ENCODE measurements at regions not wholly inside any gene's neighbourhood (a gene's known extent, or its start where the extent isn't known, plus 50 kb on each side); places are given as distances from the start of the nearest gene placed in this dataset.

DNA sequence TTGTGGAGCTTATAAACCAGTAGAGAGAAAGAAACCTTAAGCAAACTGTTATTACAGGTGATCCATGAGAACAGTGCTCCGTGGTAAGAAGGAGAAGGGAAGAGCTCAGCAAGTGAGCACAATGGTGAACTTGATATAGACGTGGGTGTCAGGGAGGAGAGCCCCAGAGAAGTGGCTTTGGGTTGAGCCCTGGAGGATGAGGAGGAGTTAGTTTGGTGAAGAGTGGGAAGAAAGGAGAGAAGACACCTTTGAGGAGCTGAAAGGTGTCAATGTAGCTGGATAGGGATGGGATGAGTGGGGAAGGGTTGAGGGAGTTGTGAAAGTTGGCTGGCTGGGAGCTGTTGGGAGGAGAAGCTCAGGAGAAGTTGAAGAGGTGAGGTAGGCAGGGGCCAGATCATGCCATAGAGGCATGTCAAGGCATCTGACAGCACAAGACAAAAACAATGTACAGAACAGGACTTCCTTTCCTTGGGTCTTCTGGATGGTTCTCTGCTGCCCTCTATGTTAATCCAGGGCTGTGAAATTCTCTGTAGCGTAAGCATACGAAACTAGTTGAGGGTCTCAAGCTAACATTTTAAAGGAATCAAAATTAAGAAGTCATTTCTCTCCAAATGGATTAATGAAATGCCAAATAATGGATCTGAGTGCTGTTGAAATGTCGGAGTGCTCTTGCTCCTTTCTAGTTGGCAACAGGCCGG lies 501.9 kb downstream of the KDM4C start:
- H3K9ac ChIP-seq (ENCODE audit: low read length), result no peak overlapping the region
- no peak overlapping the region for H3K4me2 ChIP-seq (ENCODE audit: low read length)
- no CpG with 5 or more reads among the region's 6 CpGs for WGBS (ENCODE audit: extremely low coverage, insufficient coverage, insufficient read length)
- peak overlapping the region; percentile 62 for H4K8ac ChIP-seq (ENCODE audit: low read depth, low read length)
- H4K91ac ChIP-seq (ENCODE audit: low read depth, low read length), result no peak overlapping the region
- no peak overlapping the region for H3K27ac ChIP-seq (ENCODE audit: low read depth, low read length)
- H2AK5ac ChIP-seq (ENCODE audit: low read length), result no peak overlapping the region
- no peak overlapping the region for H2BK120ac ChIP-seq (ENCODE audit: insufficient read depth, low read length, poor library complexity)
- no peaks in the 10 kb centered on the region for H3K36me3 ChIP-seq (ENCODE audit: control insufficient read depth in 1 of 2, insufficient read depth in 2 of 2, low read length in 2 of 2)
- no peaks in the 10 kb centered on the region for H3K27me3 ChIP-seq (ENCODE audit: insufficient read depth, low read length)
- H3K23ac ChIP-seq (ENCODE audit: low read length), result no peak overlapping the region
- H3K18ac ChIP-seq (ENCODE audit: low read length), result no peak overlapping the region
- H3K4me3 ChIP-seq (ENCODE audit: low read depth, low read length), result no peak overlapping the region
- no peaks in the 10 kb centered on the region for H3K79me2 ChIP-seq (ENCODE audit: control insufficient read depth, insufficient read depth, low read length, poor library complexity)
- H3K4ac ChIP-seq (ENCODE audit: low read depth, low read length), result no peak overlapping the region
- no peaks in the 10 kb centered on the region for H3K79me1 ChIP-seq (ENCODE audit: low read length)
- no peak overlapping the region for H3K14ac ChIP-seq (ENCODE audit: low read length)
- no peak overlapping the region for H4K12ac ChIP-seq (ENCODE audit: low read depth, low read length)
- peak in 1 of 2 donors; percentile 8 for DNase-seq
- no peaks in the 10 kb centered on the region for H3K9me3 ChIP-seq (ENCODE audit: insufficient read depth, low read depth, low read length)
- peaks cover 0 to 2% of the 10 kb centered on the region in 2 experiments for H3K4me1 ChIP-seq (ENCODE audit: control insufficient read depth in 1 of 2, insufficient read depth in 2 of 2, low read length in 2 of 2)
- H2AFZ ChIP-seq (ENCODE audit: insufficient read depth, low read length, poor library complexity), result no peak overlapping the region
- H2BK5ac ChIP-seq (ENCODE audit: low read depth, low read length, poor library complexity), result no peak overlapping the region
- no peak overlapping the region for H2BK12ac ChIP-seq (ENCODE audit: low read length)

DNA sequence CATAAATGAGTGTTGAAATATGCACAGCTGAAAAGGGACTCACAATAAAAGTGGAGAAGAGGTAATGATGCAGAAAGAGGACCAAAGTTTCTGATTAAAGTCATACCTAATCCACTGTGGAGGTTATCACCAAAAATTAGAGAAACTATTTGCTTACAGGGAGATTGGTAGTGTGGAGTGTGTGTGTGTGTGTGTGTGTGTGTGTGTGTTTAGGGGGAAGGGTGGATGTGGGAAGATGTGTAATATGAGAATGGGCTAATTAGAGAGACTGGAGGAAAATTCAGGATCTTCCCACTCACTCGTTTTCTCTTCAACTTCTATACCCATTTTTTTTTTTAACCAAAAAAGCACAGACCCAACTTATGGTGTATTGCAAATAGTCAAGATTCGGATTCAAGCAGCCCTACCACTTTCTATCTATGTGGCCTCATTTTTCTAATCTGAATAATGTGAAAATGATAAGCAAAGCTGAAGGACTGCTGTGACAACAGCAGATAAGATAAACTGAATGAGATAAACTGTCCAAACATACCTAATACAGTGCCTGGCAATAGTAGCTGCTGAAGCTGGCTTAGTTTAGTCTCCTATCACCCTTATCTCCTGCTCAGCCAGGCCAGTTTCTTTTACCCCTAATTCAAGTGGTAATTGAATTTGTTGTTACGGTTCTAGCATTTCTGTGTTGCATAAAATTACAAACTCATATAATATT lies 501.1 kb downstream of the KDM4C start:
- peak in 1 of 2 donors; percentile 29 for DNase-seq
- Histone ChIP-seq H3K79me1 (ENCODE audit: low read length) (no peaks in the 10 kb centered on the region), H4K8ac (ENCODE audit: low read depth, low read length) (no peak overlapping the region), H2AK5ac (ENCODE audit: low read length) (no peak overlapping the region), H3K23ac (ENCODE audit: low read length) (no peak overlapping the region), H3K9me3 (ENCODE audit: insufficient read depth, low read depth, low read length) (no peaks in the 10 kb centered on the region), H2BK120ac (ENCODE audit: insufficient read depth, low read length, poor library complexity) (no peak overlapping the region), H4K91ac (ENCODE audit: low read depth, low read length) (no peak overlapping the region), H3K4me1 (ENCODE audit: control insufficient read depth in 1 of 2, insufficient read depth in 2 of 2, low read length in 2 of 2) (peaks cover 0 to 2% of the 10 kb centered on the region in 2 experiments), H2BK5ac (ENCODE audit: low read depth, low read length, poor library complexity) (no peak overlapping the region), H3K4ac (ENCODE audit: low read depth, low read length) (no peak overlapping the region), H3K27ac (ENCODE audit: low read depth, low read length) (no peak overlapping the region), H3K4me3 (ENCODE audit: low read depth, low read length) (no peak overlapping the region), H4K12ac (ENCODE audit: low read depth, low read length) (no peak overlapping the region), H3K27me3 (ENCODE audit: insufficient read depth, low read length) (no peaks in the 10 kb centered on the region), H3K14ac (ENCODE audit: low read length) (no peak overlapping the region), H2AFZ (ENCODE audit: insufficient read depth, low read length, poor library complexity) (no peak overlapping the region), H3K9ac (ENCODE audit: low read length) (no peak overlapping the region), H3K79me2 (ENCODE audit: control insufficient read depth, insufficient read depth, low read length, poor library complexity) (no peaks in the 10 kb centered on the region), H3K18ac (ENCODE audit: low read length) (no peak overlapping the region), H3K4me2 (ENCODE audit: low read length) (no peak overlapping the region), H3K36me3 (ENCODE audit: control insufficient read depth in 1 of 2, insufficient read depth in 2 of 2, low read length in 2 of 2) (no peaks in the 10 kb centered on the region), H2BK12ac (ENCODE audit: low read length) (no peak overlapping the region)
- WGBS (ENCODE audit: extremely low coverage, insufficient coverage, insufficient read length), result no CpG with 5 or more reads among the region's 3 CpGs

DNA sequence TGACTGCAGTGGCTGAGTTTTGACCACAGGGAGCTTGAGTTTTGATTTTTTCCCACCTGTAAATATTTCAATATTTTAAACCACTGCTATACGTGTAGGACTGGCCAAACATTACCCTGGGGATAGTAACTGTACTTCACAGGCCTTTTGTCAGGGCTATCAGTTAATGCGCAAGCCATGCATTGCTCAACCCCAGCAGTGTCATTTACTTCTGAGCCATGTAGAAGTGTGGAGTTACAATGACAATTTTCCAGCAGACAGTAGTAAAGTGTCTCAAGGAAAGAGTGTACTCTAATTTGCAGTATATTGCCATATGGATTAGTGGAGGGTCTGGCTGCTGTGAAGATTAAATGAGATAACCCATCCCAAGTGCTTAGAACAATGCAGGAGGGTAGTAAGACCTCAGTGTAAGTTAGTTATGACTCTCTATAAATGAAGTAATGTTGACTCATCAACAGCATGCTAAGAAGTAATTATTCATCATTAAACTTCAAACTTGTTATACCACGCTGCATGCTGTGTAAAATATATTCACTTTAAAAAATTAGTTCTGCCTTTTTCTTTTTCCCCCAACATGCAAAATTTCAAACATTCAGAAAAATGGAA lies 489.2 kb downstream of the KDM4C start:
- H2BK120ac ChIP-seq (ENCODE audit: insufficient read depth, low read length, poor library complexity), result no peak overlapping the region
- H3K4me3 ChIP-seq (ENCODE audit: low read depth, low read length), result no peak overlapping the region
- H3K27ac ChIP-seq (ENCODE audit: low read depth, low read length), result no peak overlapping the region
- no peak overlapping the region for H4K91ac ChIP-seq (ENCODE audit: low read depth, low read length)
- H3K9ac ChIP-seq (ENCODE audit: low read length), result no peak overlapping the region
- H3K18ac ChIP-seq (ENCODE audit: low read length), result no peak overlapping the region
- H4K12ac ChIP-seq (ENCODE audit: low read depth, low read length), result no peak overlapping the region
- DNase-seq, result no peak
- no peak overlapping the region for H2AK5ac ChIP-seq (ENCODE audit: low read length)
- no peaks in the 10 kb centered on the region for H3K4me1 ChIP-seq (ENCODE audit: control insufficient read depth in 1 of 2, insufficient read depth in 2 of 2, low read length in 2 of 2)
- H3K4me2 ChIP-seq (ENCODE audit: low read length), result no peak overlapping the region
- no peaks in the 10 kb centered on the region for H3K36me3 ChIP-seq (ENCODE audit: control insufficient read depth in 1 of 2, insufficient read depth in 2 of 2, low read length in 2 of 2)
- no peaks in the 10 kb centered on the region for H3K9me3 ChIP-seq (ENCODE audit: insufficient read depth, low read depth, low read length)
- H2AFZ ChIP-seq (ENCODE audit: insufficient read depth, low read length, poor library complexity), result no peak overlapping the region
- no peak overlapping the region for H3K14ac ChIP-seq (ENCODE audit: low read length)
- no peak overlapping the region for H3K4ac ChIP-seq (ENCODE audit: low read depth, low read length)
- no peak overlapping the region for H2BK5ac ChIP-seq (ENCODE audit: low read depth, low read length, poor library complexity)
- H4K8ac ChIP-seq (ENCODE audit: low read depth, low read length), result no peak overlapping the region
- H3K79me1 ChIP-seq (ENCODE audit: low read length), result no peaks in the 10 kb centered on the region
- H2BK12ac ChIP-seq (ENCODE audit: low read length), result no peak overlapping the region
- no CpG with 5 or more reads among the region's 3 CpGs for WGBS (ENCODE audit: extremely low coverage, insufficient coverage, insufficient read length)
- no peaks in the 10 kb centered on the region for H3K79me2 ChIP-seq (ENCODE audit: control insufficient read depth, insufficient read depth, low read length, poor library complexity)
- H3K23ac ChIP-seq (ENCODE audit: low read length), result no peak overlapping the region
- no peaks in the 10 kb centered on the region for H3K27me3 ChIP-seq (ENCODE audit: insufficient read depth, low read length)

DNA sequence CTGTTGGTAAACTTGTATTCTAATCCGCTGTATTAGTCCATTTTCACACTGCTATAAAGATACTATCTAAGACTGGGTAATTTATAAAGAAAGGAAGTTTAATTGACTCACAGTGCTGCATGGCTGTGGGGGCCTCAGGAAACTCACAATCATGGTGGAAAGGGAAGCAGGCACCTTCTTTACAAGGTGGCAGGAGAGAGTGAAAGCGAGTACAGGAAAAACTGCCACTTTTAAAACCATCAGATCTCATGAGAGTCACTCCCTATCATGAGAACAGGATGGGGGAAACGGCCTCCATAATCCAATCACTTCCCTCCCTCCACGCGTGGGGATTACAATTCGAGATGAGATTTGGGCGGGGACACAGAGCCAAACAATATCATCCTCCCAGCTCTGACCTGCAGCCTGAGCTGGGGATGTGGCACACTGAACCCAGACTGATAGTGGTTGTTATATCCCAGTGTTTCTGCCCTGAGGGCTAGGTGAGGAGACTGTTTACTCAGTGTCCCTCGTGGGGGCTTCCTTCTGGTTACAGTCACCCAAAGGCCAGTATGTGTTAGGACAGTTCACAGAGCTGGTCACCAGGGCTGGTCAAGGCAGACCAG lies 488.3 kb downstream of the KDM4C start:
- no peak overlapping the region for H3K4me2 ChIP-seq (ENCODE audit: low read length)
- H3K27me3 ChIP-seq (ENCODE audit: insufficient read depth, low read length), result no peaks in the 10 kb centered on the region
- H2BK12ac ChIP-seq (ENCODE audit: low read length), result no peak overlapping the region
- no peak overlapping the region for H3K4me3 ChIP-seq (ENCODE audit: low read depth, low read length)
- no peak overlapping the region for H4K8ac ChIP-seq (ENCODE audit: low read depth, low read length)
- no peak overlapping the region for H3K9ac ChIP-seq (ENCODE audit: low read length)
- no peak overlapping the region for H2BK120ac ChIP-seq (ENCODE audit: insufficient read depth, low read length, poor library complexity)
- H3K79me1 ChIP-seq (ENCODE audit: low read length), result no peaks in the 10 kb centered on the region
- no peak overlapping the region for H2AFZ ChIP-seq (ENCODE audit: insufficient read depth, low read length, poor library complexity)
- no peak overlapping the region for H3K4ac ChIP-seq (ENCODE audit: low read depth, low read length)
- H3K23ac ChIP-seq (ENCODE audit: low read length), result no peak overlapping the region
- no peak overlapping the region for H3K18ac ChIP-seq (ENCODE audit: low read length)
- H3K79me2 ChIP-seq (ENCODE audit: control insufficient read depth, insufficient read depth, low read length, poor library complexity), result no peaks in the 10 kb centered on the region
- no peak overlapping the region for H4K91ac ChIP-seq (ENCODE audit: low read depth, low read length)
- no peak overlapping the region for H4K12ac ChIP-seq (ENCODE audit: low read depth, low read length)
- no peak overlapping the region for H3K14ac ChIP-seq (ENCODE audit: low read length)
- WGBS (ENCODE audit: extremely low coverage, insufficient coverage, insufficient read length), result no CpG with 5 or more reads among the region's 8 CpGs
- H3K27ac ChIP-seq (ENCODE audit: low read depth, low read length), result no peak overlapping the region
- H3K36me3 ChIP-seq (ENCODE audit: control insufficient read depth in 1 of 2, insufficient read depth in 2 of 2, low read length in 2 of 2), result no peaks in the 10 kb centered on the region
- DNase-seq, result no peak
- no peaks in the 10 kb centered on the region for H3K4me1 ChIP-seq (ENCODE audit: control insufficient read depth in 1 of 2, insufficient read depth in 2 of 2, low read length in 2 of 2)
- no peaks in the 10 kb centered on the region for H3K9me3 ChIP-seq (ENCODE audit: insufficient read depth, low read depth, low read length)
- H2BK5ac ChIP-seq (ENCODE audit: low read depth, low read length, poor library complexity), result no peak overlapping the region
- no peak overlapping the region for H2AK5ac ChIP-seq (ENCODE audit: low read length)

Data from trophoblast cell (in vitro differentiated cells and primary cell).